Pons (tissue), 1 donor: ENCODE measurements at regions not wholly inside any gene's neighbourhood (a gene's known extent, or its start where the extent isn't known, plus 50 kb on each side); places are given as distances from the start of the nearest gene placed in this dataset.

Experiments
- DNase-seq: peaks from one replicate; pipeline ENCODE4 v3.0.0-alpha.2; 2016; ENCODE audit warnings: low spot score

DNA sequence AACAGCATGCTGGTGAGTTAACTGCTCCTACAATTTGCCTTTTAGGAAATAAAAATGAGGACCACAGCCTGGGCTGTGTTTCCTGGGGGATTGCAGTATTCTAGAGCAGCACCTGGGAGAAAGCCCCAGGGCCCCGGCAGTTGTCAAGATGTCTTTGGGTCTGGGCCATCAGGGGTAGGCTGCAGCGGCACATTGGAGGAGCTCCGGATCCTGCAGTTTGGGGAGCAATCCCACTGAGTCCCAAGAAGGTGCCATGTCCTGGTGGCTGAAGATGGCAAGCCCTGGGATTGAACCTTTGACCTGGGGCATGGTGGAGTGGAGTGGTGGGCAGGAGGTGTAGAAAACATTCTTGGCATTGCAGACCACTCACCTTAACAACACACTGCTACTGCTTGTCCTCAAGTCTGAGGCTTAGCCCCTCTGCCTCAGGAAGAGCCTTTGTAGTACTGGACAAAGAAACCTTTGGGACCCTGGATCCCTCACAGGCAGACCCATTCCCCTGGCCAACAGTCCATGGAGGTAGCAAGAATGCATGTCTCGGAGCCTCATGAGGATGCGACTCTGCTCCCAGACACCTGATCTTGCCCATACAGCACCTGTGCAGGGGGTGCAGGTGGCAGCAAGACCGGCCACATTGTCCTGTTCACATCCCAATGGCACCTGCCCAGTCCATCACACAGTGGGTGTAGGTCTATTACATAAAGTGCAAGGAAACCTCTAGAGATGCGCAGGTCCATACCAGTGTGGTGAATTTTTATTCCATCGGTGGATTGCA is 159.1 kb upstream of the IRX2 start:
- no peak for DNase-seq

DNA sequence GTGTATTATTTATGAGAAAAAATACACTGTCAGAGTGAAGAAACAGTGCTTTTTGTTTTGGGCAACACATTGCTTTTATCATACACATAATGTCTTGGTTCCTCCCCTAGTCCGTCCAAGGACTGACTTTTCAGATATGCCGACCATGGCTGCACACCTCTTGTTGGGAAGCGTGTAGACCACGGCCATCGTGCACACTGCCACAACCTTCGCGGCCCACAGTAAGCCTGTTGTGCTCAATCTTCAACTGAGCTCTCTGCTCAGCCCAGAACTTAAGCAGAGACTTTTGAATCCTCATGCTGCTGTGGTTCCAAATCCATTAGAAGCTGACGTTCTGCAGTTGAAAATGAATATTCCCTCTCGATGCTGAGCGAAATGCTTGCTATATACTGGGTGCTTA is 157.6 kb upstream of the IRX2 start:
- no peak for DNase-seq

- DNase-seq = no peak
Measured at GRCh38 chr5:2908086-2908485, 156.6 kb upstream of the IRX2 start.

DNA sequence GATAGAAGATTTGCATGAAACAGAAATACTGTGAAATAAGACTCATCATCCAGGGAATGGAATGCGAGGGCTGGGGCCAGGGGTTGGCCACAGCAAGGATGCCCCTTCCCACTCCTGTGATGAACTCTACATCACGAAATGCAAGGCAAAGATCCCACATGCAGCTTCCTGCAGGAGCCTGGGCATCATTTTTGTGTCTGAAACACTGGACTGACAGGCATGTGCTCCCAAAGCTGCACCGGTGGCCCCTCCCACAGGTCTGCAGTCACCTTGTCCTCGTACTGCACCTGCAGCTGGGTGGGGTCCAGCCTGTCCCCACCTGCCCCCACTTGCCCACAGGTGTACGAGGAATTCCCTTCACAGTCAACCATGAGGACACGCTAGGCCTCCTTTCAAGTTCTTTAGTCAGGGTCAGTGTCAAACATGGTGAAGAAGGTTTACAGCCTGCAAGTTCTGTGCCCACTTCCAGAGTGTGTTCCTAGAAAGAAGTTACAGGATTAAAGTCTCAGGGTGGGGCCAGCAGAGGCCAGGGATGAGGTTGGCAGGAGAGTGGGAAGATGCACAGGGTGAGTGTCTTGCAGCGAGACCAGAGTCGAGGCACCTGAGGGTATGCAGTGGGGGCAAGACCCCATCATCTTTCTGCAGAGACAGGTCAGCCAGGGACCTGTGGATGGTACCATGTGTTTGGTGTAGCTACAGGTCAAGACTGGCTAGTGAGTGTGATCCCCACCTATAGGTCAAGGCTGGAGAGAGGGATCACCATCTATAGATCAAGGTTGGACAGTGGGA is 155.0 kb upstream of the IRX2 start:
- DNase-seq = no peak

GRCh38 chr5:2905741-2906140 is 154.3 kb upstream of the IRX2 start:
- no peak for DNase-seq

DNA sequence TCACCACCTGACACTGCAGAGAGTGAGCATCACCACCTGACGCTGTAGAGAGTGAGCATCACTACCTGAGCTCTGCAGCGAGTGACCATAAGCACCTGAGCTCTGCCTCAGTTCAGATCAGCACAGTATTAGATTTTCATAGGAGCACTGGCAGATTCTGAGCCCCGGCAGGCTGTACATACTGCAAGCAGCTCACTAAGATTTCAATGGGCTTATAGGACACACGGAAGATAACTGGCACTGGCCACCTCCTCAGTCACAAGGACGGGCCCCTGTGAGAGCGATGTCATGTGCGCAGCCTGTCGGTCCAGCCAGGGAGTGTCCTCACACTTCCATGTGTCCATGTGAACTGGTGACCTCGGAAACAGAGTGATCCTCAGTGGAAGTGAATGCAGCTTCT is 153.5 kb upstream of the IRX2 start:
- DNase-seq = no peak

DNA sequence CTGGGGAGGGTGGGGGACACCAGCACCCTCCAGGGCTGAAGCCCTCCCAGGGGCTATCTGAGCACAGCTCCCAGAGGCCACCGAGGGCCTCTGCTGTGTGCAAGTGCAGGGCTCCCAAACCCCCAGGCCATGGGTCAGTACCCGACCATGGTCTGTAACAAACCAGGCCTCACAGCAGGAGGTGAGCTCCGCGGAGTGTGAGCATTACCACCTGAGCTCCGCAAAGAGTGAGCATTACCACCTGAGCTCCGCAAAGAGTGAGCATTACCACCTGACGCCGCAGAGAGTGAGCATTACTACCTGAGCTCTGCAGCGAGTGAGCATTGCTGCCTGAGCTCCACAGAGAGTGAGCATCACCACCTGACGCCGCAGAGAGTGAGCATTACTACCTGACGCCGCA is 152.9 kb upstream of the IRX2 start:
- no peak for DNase-seq

DNA sequence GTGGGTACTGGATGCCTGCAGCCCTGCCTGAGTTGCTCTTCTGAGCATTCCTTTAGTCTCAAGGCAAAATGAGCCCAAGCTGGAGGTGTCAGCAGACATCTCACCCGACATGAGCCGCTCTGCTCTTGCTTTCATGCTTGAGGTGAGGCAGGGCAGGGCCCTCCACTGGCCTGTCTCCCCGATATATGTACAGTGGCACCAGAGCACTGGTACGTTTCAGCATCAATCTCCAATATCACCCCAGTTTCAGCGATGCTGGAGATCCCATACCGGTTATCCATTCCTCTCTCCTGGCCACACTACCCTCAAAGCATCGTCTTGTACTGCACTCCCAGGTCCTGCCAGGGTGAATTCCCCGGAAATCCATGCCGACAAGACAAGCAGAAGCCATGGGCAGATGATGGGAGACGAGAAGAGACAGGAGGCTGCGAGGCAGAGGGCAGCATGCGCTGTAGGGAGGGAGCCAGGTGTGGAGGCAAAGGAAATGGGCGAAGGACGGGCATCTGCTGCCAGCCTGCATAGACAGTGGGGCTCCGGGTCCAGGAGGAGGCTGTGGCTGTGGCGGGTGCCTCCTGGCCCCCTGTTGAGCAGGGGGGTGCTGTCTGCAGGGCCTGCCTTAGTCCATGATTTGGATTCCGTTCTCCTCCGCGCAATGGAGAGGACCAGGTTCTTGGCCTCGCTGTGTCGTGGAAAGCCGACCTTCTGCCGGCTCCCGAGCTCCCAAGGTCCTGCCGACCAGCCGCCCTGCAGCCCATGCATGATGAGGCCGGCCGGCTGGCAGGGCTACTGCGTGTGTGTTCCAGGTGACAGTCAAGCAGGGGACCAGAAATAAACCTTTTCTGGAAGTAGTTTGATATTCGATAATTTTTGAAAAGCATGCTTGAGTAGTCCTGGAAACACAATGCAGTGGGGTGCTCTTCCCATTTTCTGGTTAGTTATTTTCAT is 152.2 kb upstream of the IRX2 start:
- no peak for DNase-seq

GRCh38 chr5:2902742-2903297 is 151.3 kb upstream of the IRX2 start:
- no peak for DNase-seq

- DNase-seq = no peak
Measured at GRCh38 chr5:2902186-2902585, 150.7 kb upstream of the IRX2 start.

- DNase-seq = no peak
Measured at GRCh38 chr5:2901511-2901910, 150.0 kb upstream of the IRX2 start.

DNA sequence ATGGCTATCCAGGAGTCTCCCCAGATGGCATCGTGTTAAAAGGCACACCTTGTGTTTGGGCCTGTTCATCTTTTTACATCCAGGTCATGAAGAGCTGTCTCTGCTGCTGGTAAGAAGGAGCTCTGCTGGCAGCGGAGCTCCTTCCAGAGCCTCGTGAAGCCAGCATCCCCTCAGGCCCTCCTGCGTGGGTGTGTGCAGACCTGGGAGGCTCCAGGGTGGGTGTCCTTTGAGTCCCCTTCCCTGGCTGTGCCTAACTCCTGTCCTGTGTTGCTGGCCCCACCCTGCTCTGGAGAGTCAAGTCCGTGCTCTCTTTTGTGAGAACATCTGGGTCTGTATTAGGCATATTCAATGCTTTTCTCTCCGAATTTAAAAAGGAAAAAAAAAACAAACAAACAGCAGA is 149.6 kb upstream of the IRX2 start:
- DNase-seq = no peak

- DNase-seq = no peak
Measured at GRCh38 chr5:2900360-2900759, 148.9 kb upstream of the IRX2 start.

- no peak for DNase-seq
Measured at GRCh38 chr5:2899311-2899710, 147.8 kb upstream of the IRX2 start.

DNA sequence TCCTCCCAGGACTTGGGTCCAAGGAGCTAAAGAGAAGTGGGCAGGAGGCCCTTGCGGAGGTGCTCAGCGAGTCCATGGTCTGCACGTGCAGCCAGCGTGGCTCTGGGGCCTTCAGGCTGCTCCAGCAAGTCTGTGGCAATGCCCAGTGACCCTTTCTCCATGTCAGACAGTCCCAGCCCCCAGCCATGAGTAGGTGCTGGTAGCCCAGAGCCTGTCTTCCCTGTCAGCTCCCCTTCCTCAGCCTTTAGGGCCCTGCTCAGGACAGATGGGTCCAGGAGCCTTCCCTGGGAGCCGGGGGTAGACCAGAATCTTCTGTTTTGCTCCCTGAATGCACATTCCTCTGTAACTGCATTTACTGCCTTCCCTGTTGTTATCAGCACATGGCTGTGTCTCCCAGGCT is 147.2 kb upstream of the IRX2 start:
- no peak for DNase-seq

DNA sequence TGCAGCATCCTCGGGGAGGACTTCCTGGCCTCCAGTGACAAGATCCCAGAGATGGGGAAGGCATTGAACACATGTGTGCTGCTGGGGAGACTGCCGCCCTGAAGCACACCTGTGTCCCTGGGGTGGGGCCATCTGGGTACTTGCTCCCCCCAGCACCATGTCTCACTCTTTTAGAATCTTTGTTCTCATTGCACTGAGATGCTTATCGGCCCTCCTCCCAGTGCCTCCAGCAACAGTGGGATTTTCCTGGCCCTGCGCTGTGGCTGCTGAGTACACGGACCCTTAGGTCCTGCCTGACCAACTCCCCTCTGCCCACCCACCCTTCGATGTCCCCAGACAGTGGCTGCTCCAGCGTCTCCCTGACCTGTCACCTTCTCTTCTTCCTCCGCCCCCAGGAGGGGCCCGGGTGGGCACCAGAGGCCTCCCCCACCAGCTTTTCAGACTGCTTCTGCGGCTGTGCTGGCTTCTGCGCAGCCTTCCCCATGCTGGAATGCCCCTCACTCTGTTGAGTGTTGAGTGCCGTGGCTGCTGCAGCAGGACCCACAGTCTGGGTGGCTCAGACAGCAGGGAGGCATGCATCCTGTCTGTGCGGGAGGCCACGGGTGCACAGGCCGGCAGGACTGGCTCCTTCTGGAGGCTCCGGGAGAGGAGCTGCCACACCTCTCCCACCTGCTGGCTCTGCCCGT is 145.9 kb upstream of the IRX2 start:
- DNase-seq = no peak

DNA sequence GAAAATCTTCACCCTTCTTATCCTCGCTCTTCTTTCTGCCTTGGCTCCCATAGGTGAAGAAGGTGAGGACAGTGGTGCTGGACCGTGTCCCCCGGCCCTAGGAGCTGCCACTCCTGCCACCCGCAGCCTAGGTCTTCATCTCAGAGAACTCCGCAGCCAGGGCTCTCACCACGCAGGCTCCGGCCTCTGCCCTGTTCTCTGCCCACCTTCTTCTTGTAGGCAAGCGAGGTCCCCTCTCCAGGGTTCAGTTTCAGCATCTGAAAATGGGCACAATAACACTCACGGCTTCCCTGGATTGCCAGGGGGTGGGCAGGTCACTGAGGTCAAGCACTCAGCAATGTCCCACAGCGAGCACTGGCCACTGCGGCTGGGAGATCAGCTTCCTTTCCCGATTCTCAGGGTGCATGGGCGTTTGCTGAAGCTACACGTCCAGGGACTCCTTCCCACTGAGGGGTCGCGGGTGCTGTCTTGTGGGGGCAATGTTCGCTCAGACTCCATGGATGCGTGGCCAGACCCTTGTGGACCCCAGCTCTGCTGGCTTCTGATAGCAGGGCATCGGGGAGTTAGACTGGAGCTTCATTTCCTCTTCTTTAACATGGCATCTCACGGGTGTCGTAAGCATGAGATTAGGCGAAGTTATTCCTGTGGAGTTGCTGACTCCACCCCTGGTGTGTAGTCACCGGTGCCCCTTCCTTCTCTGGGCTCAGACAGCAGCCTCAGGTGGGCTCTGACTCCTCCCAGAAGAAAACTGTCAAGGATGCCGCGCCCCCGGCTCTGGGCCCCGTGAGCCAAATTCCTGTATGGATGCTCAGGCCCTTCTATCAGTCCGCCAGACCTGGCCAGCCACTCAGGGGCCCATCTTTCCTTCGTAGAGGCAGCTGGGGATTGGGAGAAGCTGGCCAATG is 145.1 kb upstream of the IRX2 start:
- no peak for DNase-seq

DNA sequence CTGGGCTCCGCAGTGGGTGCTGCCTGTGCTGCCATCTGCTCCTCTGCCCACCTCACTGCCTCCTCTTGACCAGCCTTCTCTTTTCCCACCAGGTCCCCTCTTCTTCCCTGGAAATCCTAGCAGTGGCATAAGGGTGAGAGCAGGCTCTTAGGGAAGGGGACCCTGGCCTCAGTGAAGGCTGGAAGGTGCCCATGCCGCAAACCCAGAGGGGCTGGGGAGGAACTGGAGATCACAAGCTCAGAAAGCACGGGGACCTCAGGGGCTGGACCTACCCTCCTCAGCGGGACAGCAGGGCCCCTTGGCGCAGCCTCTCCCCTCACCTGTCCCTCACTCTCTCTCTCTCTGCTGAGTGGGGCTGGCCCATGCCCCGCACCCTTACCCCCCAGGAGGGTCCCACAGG is 144.4 kb upstream of the IRX2 start:
- no peak for DNase-seq

GRCh38 chr5:2895196-2895595 is 143.7 kb upstream of the IRX2 start:
- DNase-seq = no peak

DNA sequence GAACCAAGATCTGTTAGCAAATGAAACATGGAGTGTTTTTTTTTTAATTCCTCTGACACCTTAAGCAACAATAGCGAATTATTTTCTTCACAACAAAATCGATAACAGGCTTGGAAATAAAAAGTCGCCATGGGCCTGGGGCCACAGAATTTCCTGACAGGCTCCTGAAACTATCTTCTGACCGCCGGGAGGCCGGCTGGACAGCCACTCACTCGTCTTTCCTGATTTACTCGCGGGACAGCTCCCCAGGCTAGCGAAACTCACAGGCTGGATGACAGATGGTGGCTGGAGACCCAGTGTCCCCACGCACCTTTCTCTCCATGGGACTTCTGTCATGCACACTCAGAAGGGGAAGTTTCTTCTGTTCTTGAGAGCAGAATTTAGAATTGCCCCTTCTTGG is 143.3 kb upstream of the IRX2 start:
- DNase-seq = no peak

DNA sequence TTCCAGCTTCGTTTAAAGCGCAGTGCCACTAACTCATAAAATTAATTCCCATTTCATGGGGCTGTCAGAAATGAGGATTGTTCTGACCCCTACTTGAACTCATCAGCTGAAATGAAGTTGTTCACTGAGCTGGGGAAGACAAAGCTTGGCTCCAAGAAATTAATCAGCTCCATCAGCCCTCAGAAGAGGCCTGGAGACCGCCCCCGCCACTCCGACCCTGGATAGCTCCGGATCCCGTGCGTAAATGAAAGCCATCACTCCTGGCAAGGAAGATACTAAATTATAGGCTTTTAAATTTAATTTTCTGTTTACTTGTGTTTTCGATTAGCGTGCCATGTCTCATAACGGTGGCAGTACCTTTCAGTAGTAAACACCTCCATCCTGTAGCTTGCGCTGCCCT is 142.8 kb upstream of the IRX2 start:
- DNase-seq = no peak
